ENCODE measurements at regions not wholly inside any gene's neighbourhood (a gene's known extent, or its start where the extent isn't known, plus 50 kb on each side); places are given as distances from the start of the nearest gene placed in this dataset.
A peak's percentile ranks its signal among the peaks of the same experiment; 100 is the strongest.

DNA sequence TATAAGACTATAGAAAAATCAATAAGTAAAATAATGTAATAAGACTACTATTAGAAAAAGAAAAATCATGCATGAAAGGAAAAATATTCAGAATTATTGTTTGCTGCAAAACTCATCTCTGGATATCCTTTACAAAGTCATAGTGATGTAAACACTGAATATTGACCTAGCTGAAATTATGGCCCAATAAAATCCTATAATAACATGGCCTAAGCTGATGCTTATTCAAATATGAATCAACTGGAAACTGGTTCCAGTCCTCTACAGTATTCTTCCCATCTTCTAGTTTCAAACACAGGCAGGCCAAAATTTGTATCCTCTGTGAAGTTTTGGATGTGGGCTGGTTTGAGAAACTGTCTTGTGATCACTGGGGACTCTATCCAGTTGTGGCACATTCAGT lies 134.5 kb downstream of the CNTN3 start:
- H3K4me1 ChIP-seq (ENCODE audit: control insufficient read depth in 1 of 2, low read depth in 2 of 2): peaks cover 4 to 11% of the 10 kb centered on the region in 2 donors
- H3K27ac ChIP-seq: no peak overlapping the region
- TF ChIP-seq, protein P1, sequence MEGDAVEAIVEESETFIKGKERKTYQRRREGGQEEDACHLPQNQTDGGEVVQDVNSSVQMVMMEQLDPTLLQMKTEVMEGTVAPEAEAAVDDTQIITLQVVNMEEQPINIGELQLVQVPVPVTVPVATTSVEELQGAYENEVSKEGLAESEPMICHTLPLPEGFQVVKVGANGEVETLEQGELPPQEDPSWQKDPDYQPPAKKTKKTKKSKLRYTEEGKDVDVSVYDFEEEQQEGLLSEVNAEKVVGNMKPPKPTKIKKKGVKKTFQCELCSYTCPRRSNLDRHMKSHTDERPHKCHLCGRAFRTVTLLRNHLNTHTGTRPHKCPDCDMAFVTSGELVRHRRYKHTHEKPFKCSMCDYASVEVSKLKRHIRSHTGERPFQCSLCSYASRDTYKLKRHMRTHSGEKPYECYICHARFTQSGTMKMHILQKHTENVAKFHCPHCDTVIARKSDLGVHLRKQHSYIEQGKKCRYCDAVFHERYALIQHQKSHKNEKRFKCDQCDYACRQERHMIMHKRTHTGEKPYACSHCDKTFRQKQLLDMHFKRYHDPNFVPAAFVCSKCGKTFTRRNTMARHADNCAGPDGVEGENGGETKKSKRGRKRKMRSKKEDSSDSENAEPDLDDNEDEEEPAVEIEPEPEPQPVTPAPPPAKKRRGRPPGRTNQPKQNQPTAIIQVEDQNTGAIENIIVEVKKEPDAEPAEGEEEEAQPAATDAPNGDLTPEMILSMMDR (IDR thresholded peaks at IDR 0.05): no peak
- H3K4me3 ChIP-seq: no peak overlapping the region
- H3K9me3 ChIP-seq: no peaks in the 10 kb centered on the region
- no peaks in the 10 kb centered on the region for H3K36me3 ChIP-seq
- no peaks in the 10 kb centered on the region for H3K27me3 ChIP-seq (replicated peaks; ENCODE audit: insufficient read depth)
- ATAC-seq (ENCODE audit: insufficient number of reproducible peaks, low FRiP score, low read depth) (no peak), DNase-seq (ENCODE audit: low spot score) (no peak)

DNA sequence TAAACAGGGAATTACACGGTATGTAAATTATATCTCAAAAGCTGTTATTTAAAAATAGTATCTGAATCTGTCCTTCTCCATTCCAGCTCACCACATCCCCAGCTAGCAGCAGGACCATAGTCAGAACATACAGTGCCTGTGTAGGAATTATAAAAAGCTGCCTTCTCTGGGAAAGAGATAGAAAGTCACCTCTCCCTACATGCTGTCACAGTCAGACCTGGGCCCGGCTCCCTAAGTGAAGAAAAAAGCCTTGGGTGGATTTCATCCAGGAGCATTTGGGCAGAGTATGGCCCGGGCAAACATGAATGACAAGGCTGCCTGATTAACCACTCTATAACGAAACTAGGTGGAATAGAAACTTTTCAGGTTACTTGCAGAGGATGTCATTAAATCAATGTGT lies 144.1 kb downstream of the CNTN3 start:
- Histone ChIP-seq H3K36me3 (no peaks in the 10 kb centered on the region), H3K9me3 (no peaks in the 10 kb centered on the region), H3K27me3 (replicated peaks; ENCODE audit: insufficient read depth) (no peaks in the 10 kb centered on the region), H3K27ac (no peak overlapping the region), H3K4me1 (ENCODE audit: control insufficient read depth in 1 of 2, low read depth in 2 of 2) (peaks cover 7 to 12% of the 10 kb centered on the region in 2 donors), H3K4me3 (no peak overlapping the region)
- TF ChIP-seq, protein P1 (IDR thresholded peaks at IDR 0.05): no peak
- ATAC-seq (ENCODE audit: insufficient number of reproducible peaks, low FRiP score, low read depth): no peak
- DNase-seq (ENCODE audit: low spot score): no peak

DNA sequence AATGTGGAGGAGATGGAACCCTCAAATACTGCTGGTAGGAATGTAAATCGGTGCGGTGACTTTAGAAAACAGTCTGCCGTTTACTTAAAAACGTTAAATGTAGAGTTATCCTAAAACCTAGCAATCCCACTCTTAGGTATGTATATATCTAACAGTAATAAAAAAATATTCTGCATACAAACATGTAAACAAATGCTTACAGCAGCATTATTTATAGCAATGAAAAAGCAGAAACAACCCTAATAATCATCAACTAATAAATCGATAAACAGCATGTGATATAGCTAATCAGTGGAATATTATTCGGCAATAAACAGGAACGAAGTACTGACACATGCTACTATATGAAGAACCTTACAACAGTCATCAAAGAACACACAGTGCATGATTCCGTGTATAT lies 144.7 kb downstream of the CNTN3 start:
- Histone ChIP-seq H3K27me3 (replicated peaks; ENCODE audit: insufficient read depth) (no peaks in the 10 kb centered on the region), H3K27ac (no peak overlapping the region), H3K9me3 (no peaks in the 10 kb centered on the region), H3K4me1 (ENCODE audit: control insufficient read depth in 1 of 2, low read depth in 2 of 2) (peaks cover 12 to 18% of the 10 kb centered on the region in 2 donors), H3K4me3 (no peak overlapping the region), H3K36me3 (no peaks in the 10 kb centered on the region)
- DNase-seq (ENCODE audit: low spot score): no peak
- ATAC-seq (ENCODE audit: insufficient number of reproducible peaks, low FRiP score, low read depth): no peak
- TF ChIP-seq, protein P1 (IDR thresholded peaks at IDR 0.05): no peak

DNA sequence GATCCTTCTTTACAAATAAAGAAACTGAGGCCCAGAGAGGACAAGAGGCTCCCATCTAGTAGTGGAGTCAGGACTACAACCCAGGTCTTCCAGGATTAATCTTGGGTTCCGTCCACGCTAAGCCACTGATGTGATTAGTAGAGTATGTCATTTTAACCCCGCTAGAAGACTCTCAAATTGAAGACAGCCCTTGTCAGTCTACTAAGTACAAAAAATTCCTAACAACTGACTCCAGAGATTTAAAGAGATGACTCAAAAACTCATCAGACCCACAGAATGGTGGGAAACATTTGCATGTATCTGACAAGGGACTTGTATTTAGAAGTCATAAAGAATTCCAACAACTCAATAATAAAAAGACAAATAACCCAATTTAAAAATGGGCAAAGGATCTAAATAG lies 145.3 kb downstream of the CNTN3 start:
- H3K27me3 ChIP-seq (replicated peaks; ENCODE audit: insufficient read depth): no peaks in the 10 kb centered on the region
- H3K4me3 ChIP-seq: no peak overlapping the region
- H3K27ac ChIP-seq: no peak overlapping the region
- TF ChIP-seq, protein P1 (IDR thresholded peaks at IDR 0.05): no peak
- H3K4me1 ChIP-seq (ENCODE audit: control insufficient read depth in 1 of 2, low read depth in 2 of 2): peaks cover 12 to 20% of the 10 kb centered on the region in 2 donors
- no peak for DNase-seq (ENCODE audit: low spot score)
- no peaks in the 10 kb centered on the region for H3K9me3 ChIP-seq
- no peak for ATAC-seq (ENCODE audit: insufficient number of reproducible peaks, low FRiP score, low read depth)
- no peaks in the 10 kb centered on the region for H3K36me3 ChIP-seq

DNA sequence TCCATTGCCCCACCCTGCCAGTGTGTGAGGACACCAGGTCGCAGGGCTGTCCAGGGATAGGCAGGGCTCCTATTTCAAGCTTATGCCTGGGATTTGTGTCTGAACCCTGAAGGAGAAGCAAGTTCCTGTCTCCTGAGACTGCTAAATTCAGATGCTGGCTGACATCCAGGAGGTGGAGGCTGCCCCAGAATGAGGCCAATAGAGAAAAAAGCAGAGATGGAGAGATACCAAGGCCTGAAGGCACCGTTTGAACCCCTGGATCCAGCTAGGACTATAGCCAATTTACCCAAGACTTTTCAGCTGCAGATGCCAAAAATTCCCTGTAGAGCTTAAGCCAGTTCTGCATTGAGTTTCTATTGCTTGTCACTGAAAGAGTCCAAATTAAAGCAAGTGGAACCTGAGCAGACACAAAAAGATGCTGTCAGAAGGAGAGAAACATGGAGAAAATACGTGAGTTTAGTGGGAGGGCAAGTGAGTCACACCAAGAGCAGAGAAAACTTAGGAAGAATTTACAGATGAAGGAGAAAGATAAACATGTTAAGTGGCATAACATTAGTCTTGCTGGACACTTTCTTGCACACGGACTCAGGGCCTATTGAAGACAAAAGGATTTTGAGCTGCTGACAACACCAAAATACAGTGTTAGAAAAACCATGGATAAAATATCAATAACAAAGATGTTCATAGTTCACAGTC lies 148.6 kb downstream of the CNTN3 start:
- H3K4me3 ChIP-seq: peak overlapping the region; percentile 22
- DNase-seq (ENCODE audit: low spot score) (no peak), ATAC-seq (ENCODE audit: insufficient number of reproducible peaks, low FRiP score, low read depth) (peak; percentile 12)
- H3K36me3 ChIP-seq: no peaks in the 10 kb centered on the region
- H3K27ac ChIP-seq: peak overlapping the region; percentile 69 to 70
- H3K4me1 ChIP-seq (ENCODE audit: control insufficient read depth in 1 of 2, low read depth in 2 of 2): peaks cover 12 to 20% of the 10 kb centered on the region in 2 donors
- no peaks in the 10 kb centered on the region for H3K9me3 ChIP-seq
- TF ChIP-seq, protein P1 (IDR thresholded peaks at IDR 0.05): no peak
- no peaks in the 10 kb centered on the region for H3K27me3 ChIP-seq (replicated peaks; ENCODE audit: insufficient read depth)

Data from thoracic aorta (tissue), 2 donors.